SH-SY5Y (cell line): ENCODE measurements at regions not wholly inside any gene's neighbourhood (a gene's known extent, or its start where the extent isn't known, plus 50 kb on each side); places are given as distances from the start of the nearest gene placed in this dataset.

ENCODE experiments used
- GATA2 ChIP-seq: IDR thresholded peaks from 2 replicates; pipeline ENCODE4 v1.6.1; 2011; ENCODE audit warnings: mild to moderate bottlenecking, low read depth, low read length
- GATA3 ChIP-seq: IDR thresholded peaks from 2 replicates; pipeline ENCODE4 v1.6.1; 2011; ENCODE audit warnings: low read depth, mild to moderate bottlenecking, low read length, moderate library complexity

DNA sequence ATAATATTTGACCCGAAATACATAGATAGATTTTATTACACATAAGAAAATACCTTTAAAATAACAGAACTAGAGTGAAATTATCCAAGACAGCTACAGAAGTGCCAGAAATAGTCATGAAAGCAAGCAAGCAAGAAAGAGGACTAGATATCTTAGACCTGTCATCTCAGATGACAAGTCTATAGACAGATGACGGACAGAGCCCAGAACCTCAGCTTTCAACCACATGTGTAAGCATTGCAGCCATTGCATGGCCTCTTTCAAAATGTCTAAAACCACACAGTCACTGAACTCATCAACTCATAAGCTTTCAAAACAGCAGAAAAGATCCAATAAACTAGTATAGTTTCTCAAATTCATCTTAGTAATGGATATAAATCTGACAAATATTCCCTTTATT lies 59.8 kb upstream of the FHIT start:
- TF ChIP-seq GATA2 (no peak), GATA3 (no peak)

DNA sequence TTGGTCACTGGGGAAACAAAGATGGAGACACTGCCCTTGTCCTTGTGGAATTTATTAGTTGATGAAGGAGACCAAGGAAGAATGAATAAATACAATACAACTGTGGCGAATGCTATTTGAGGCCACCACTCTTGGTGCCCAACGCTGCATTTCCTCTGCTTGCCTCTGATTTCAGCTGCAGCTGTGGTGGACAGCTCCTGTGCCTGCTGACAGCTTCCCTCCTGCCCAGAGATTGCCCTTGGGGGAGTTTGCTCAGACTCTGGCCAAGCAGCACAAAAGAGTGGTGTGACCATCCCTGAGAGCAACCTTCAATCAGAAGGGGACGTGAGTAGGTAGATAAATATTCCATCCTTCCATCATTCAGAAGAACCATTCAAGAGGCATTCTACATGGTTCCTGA lies 64.6 kb upstream of the FHIT start:
- TF ChIP-seq GATA3 (no peak), GATA2 (no peak)

- TF ChIP-seq GATA2 (no peak), GATA3 (no peak)
Measured at GRCh38 chr3:61323094-61323493, 71.8 kb upstream of the FHIT start.

DNA sequence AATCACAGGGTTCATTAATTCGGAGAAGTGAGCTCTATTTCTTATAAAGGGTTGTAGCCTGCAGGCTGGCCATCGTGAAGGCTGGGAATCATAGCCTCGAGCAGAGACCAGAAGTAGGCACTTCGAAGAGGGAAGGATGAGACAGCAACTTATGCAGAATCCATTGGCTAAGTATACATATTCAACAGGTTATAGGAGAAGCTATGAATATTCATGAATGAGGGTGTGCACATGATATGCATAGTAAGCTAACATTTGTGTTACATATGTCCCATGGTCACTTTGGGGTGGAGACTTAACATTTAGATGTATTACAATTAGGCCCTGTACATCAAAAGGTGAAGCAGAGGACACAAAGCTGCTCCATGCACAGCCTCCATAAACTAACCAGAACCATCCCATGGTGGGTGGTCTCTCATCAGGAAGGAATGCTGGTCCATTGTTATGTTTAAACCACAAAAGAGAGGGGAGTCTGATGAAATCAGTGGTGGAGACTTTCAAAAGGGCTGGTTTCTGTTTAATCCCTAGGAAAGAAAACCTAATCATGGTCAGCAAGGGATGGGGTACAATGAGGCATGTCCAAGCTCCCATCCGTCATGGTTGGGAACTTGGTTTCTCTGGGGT lies 80.8 kb upstream of the FHIT start:
- TF ChIP-seq GATA3 (no peak), GATA2 (no peak)

- TF ChIP-seq GATA3 (peak; percentile 99), GATA2 (peak; percentile 97)
Measured at GRCh38 chr3:61333192-61333961, 82.1 kb upstream of the FHIT start.

- TF ChIP-seq GATA2 = no peak
- no peak for TF ChIP-seq GATA3
Measured at GRCh38 chr3:61334783-61335182, 83.5 kb upstream of the FHIT start.

DNA sequence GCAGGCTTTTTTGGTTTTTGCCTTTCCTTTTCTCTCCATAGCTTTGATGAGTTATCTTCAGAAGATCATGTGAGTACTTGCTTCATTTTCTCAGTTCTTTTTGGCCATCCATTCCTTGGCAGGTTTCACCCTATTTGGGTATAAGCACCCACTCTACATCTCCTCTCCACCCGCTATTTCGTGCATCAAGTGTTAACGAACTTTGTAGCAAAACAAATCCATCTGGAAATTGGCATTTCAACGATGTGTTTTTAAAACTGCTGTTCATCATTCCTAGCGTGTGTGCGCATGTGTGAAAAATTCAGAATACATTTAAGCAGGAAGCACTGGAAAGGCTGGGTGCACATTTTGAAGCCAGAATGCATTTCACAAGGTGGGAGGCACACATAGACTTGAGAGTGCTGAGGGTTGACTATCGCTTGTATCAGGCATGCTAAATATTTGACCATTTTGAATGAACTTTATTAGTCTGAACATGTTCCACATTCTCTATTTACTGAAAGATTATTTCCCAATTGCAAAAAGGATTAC lies 89.7 kb upstream of the FHIT start:
- no peak for TF ChIP-seq GATA2
- TF ChIP-seq GATA3 = no peak

GRCh38 chr3:61343543-61343942 lies 92.3 kb upstream of the FHIT start:
- no peak for TF ChIP-seq GATA2
- TF ChIP-seq GATA3 = no peak

GRCh38 chr3:61345020-61345419 lies 93.8 kb upstream of the FHIT start:
- no peak for TF ChIP-seq GATA3
- TF ChIP-seq GATA2 = no peak

- TF ChIP-seq GATA2 = no peak
- no peak for TF ChIP-seq GATA3
Measured at GRCh38 chr3:61347981-61348380, 96.7 kb upstream of the FHIT start.

DNA sequence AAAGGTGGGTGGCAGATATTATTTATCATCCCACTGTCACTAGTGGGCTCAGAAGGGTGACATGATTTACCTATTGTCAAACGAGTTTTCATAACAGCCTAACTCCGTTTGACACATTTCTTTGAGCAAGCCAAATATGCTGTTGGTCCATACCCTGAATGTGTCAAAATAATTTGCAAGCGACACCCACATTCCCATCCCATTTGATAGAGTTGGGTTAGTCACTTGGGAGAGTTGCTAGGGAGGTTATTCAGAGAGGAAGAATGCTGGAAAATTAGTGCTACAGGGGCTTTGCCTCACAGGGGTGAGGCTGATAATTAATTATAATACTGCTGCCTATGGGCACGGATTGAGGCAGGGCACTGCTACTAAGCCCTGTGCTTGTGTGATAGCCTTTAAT lies 98.5 kb upstream of the FHIT start:
- no peak for TF ChIP-seq GATA2
- no peak for TF ChIP-seq GATA3

DNA sequence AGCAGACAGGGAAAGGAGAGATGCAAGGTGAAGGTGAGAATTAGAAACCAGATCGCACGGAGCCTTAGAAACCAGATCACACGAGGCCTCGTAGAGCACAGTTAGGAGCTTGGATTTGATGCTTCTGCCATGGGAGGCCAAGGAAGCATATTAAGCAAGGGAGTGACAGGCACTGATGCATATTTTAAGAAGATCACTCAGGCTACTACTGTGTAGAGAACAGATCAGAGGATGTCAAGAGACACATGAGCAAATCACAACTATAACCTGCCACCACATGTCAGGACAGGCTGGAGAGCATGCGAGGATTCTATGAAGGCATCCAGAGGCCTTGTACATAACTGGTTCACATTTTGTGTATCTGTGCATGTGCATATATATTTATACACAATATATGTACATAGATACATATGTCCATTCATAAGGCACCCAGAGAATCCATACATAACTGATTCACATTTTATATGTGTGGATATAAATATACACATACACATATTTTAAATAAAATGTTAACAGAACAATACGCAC lies 99.6 kb upstream of the FHIT start:
- TF ChIP-seq GATA3 (no peak), GATA2 (no peak)

DNA sequence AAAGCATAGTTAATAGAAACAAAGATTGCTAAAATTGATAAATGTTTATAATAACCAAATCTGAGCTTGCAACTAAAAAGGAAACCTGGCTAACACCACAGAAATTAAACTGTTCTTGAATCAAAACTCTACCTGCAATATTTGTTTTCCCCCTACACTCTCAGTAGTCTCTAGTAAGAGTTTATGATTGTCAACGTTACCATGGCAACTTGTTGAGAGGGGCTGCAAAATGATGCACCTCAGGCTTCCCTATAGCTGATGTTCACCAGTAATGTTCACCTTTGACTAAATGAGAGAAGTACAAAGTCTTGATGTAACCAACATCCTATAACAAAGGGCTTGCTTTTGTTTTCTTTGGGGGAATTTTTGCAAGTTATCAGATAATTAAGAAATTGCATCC lies 101.1 kb upstream of the FHIT start:
- no peak for TF ChIP-seq GATA2
- TF ChIP-seq GATA3 = no peak

- TF ChIP-seq GATA3 (no peak), GATA2 (no peak)
Measured at GRCh38 chr3:61353382-61353781, 102.1 kb upstream of the FHIT start.

GRCh38 chr3:61354604-61355003 lies 103.4 kb upstream of the FHIT start:
- TF ChIP-seq GATA2 (no peak), GATA3 (no peak)
